ENCODE measurements at regions not wholly inside any gene's neighbourhood (a gene's known extent, or its start where the extent isn't known, plus 50 kb on each side); places are given as distances from the start of the nearest gene placed in this dataset.
"Not testable (repeated sequence)": the region's sequence is repeated elsewhere in the genome, so short reads cannot be mapped to it uniquely, and the experiment has no call there.

GRCh38 chr4:145293658-145294057 lies 113.3 kb upstream of the OTUD4 start:
- DNase-seq, result no peak

DNA sequence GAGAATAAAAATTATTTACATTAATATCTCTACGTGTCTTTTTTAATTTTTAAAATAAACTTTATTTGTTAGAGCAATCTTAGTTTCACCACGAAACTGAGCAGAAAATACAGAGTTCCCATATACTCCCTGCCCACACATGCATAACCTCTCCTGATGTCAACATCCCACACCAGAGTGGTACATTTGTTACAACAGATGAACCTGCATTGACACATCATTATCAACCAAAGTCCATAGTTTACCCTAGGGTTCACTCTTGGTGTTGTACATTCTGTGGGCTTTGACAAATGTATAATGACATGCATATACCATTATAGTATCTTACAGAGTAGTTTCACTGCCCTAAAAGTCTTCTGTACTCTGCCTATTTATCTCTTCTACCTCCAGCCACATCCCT lies 110.6 kb upstream of the OTUD4 start:
- no peak for DNase-seq

GRCh38 chr4:145289403-145290076 lies 109.2 kb upstream of the OTUD4 start:
- no peak for DNase-seq

DNA sequence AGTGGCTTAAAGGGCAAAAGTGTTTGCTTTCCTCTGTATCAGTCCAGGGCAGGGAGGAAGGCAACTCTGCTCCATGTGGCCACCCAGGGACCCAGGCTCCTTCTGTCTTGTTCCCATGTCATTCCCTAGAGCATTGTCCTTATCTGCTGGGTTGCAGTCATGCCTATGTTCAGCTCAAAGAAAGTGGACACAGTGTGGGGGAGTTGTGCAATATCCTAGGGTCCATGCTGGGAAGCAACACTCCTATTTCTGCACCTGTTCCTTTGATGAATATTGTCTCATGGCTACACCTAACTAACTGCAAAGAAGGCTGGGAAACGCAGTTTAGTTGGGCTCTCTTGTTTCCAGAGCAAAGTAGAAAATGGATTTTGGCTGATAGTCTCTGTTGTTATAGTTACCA lies 107.0 kb upstream of the OTUD4 start:
- no peak for DNase-seq

DNA sequence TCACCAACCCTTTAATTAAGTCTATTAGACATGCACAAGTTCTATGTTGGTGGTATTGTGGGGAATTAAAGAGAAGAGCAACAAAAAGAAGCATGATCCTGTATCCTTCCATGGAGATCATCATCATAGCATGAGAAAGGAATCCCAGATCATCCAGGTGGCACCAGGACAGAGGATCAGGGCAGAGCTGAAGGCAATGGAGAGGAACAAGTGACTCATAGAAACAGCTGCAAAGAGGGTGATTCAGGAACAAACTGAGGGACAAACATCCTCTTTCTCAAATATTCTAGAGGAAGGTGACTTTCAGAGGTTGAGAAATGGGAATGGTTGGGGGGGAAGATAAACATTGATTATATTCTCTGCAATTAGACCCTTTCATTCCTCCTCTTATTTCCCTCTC lies 105.5 kb upstream of the OTUD4 start:
- DNase-seq, result no peak

DNA sequence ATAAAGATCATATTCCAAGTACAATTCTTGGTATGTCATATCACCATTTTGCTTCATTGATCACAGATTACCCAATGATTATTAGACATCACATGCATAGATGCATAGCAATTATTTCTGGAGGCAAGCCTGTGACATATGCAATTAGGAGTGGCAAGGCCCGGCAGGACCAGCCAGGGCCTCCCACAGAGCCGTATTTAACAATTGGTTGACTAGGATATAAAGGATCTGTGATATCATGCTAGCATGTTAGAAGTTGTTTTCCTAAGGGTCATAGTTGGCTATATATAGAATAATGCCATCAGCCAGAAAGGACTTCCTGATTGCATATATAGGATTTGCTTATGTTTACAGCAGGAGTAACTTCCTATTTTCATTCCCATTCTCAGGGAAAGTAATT lies 103.5 kb upstream of the OTUD4 start:
- no peak for DNase-seq

DNA sequence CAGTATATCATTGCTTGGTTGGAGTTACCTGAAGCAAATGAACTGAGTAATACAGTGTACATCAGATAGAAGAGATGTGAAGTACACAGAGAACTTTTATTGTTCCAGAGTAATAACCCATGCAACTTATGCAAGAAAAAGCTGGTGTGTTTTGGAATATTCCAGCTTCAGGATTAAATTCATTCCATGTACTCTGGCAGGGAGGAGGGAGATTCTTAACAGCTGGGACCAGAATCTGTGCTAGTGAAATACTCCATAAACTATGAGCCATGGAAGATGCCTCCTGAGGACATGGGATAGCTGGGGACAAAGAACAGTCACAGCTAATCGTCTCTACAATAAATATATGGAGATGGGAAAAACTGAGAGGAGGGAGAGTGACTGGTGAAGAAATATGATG lies 101.6 kb upstream of the OTUD4 start:
- no peak for DNase-seq

- no peak for DNase-seq
Observed at GRCh38 chr4:145281224-145281623, 100.8 kb upstream of the OTUD4 start.

- no peak for DNase-seq
Observed at GRCh38 chr4:145280541-145280940, 100.2 kb upstream of the OTUD4 start.

DNA sequence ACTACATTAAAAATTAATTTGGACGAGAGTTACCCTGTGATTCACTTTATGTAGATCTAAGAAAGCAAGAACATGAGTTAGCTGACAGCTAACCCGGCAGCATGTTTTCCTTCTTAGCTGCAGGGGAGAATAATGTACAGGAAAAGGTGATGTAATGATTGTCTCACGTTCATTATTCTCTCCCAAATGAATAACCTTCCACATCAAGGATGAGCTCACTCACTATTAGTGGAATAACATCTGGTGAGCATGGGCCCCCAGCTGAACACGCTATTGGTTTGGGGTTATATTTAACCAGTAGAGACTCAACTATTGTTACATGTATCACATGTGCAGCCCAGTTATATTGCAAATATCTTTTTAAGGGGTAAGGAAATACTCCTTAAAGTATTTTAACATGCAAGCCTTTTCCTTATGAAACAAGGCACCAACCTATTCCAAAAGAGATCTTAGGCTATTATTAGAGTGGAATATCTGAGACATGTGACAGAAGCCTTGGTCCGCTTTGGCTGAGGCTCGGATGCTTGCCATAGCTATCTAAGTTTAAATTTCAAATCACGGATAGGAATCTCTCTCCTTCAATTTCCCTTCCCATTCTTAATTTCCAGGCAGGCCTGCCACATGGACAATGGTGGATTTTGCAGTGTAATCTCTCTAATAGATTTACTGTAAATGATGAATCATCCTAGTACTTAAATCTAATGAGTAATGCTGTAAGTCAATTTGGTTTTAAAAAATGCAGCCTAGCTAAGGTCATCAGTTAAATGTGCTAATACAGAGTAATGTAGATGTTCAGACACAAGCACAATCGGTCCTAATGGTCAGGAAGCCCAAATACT lies 99.0 kb upstream of the OTUD4 start:
- no peak for DNase-seq

DNA sequence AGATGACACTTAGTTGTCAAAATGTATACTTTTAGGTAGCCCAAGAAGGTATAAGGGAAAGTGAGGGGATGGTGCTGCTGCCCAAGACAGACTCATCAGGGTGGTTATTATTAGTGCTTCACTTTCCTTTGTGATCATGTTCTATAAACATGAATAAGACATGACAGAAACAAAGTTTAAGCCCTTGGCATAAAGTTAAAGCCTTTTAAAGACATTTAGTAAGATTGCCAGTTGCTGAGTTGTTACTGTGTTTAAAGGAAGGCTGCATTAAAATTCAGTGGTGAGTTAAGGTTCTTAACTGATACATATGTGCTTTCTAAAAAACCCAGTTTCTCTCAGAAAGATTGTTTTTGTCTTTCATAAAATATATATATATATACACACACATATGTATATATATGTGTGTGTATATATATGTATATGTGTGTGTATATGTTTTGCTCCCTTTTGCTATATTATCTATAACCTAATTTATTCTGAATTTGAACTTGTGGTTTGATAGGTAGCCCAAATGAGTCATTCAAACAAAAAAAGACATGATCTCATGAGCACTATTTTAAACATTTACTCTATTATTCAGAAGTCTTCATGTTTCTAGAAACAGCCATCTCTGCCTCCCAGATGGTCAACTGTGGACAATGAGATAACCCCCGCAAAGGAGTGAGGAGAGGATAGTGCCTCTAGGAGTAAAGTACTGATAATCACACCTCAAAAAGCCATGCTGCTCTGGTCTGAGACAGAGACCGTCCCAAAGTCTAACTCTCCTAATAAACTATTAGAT lies 98.1 kb upstream of the OTUD4 start:
- no peak for DNase-seq

GRCh38 chr4:145277011-145277410 lies 96.6 kb upstream of the OTUD4 start:
- DNase-seq, result no peak

GRCh38 chr4:145276050-145276449 lies 95.7 kb upstream of the OTUD4 start:
- DNase-seq, result no peak

- DNase-seq, result no peak
Observed at GRCh38 chr4:145271194-145271593, 90.8 kb upstream of the OTUD4 start.

DNA sequence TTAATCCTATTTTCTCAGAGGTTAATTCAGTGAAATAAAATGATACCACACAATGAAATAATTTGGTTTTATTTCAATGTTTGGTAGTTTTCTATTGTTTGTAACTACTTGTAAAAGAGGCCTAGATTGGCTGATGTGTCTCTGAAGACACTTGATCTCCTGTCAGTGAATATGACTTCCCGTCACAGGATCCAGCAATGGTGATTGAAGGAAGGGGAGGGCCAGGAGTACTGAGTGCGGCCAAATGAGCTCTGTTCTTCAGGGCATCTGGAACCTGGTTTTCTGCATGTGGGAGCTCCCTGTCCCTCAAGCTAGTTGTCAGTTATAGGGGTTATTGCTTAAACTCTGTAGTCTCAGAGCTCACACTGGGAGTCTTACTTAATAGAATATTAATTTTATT lies 86.5 kb upstream of the OTUD4 start:
- no peak for DNase-seq

DNA sequence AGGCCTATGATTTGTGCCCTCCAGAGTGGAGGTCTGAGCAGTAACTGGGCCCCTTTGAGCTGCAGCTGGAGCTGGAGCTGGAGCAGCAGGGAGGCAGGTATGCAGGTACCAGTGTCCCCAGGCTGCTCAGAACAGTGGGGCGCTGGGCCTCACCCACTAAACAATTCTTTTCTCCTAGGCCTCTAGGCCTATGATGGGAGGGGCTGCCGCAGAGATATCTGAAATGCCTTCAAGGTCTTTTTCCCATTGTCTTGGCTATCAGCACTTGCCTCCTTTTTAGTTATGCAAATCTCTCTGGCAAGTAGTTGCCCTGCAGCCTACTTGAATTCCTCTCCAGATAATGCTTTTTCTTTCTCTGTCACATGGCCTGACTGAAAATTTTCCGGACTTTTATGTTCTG lies 79.7 kb upstream of the OTUD4 start:
- no peak for DNase-seq

DNA sequence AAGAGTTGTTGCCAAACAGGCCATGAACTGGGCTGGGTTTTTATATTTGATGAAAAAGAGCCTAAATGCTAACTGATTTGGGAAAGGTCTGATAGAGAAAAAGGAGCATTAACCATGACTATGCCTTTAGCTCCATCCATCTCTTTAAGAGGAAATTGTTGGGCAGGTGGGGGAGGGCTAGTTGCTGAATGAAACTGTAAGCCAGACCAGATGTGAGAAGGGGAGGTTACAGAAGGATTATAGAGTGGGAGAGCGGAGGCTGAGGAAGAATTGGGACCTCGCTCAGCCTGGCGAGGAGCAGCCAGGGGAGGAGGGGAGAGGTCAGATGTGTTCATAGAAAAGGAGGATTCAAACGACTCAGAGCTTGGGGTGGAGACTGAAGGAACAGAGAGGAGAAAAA lies 74.9 kb upstream of the OTUD4 start:
- DNase-seq, result not testable (repeated sequence)

DNA sequence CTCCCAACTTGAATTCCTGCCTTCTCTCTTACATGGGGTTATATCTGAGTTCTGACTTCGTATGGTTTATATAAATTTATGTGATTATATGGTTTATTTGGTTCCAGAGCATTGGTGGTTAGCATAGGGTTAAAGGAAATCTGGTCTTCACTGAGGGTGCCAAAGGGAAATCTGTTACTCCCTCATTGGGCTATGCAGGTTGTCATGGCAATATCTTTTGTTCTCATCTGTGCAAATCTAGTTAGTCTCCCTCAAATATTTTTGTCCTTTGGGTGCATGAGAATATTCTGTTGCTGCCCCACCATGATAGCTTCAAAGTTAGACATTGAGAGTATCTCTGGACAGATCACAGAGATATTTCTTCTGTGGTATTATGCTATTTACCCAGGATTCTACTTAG lies 71.8 kb upstream of the OTUD4 start:
- DNase-seq, result no peak

- DNase-seq, result no peak
Observed at GRCh38 chr4:145251391-145251790, 71.0 kb upstream of the OTUD4 start.

- DNase-seq, result no peak
Observed at GRCh38 chr4:145248971-145249370, 68.6 kb upstream of the OTUD4 start.

GRCh38 chr4:145248502-145248901 lies 68.1 kb upstream of the OTUD4 start:
- no peak for DNase-seq

DNA sequence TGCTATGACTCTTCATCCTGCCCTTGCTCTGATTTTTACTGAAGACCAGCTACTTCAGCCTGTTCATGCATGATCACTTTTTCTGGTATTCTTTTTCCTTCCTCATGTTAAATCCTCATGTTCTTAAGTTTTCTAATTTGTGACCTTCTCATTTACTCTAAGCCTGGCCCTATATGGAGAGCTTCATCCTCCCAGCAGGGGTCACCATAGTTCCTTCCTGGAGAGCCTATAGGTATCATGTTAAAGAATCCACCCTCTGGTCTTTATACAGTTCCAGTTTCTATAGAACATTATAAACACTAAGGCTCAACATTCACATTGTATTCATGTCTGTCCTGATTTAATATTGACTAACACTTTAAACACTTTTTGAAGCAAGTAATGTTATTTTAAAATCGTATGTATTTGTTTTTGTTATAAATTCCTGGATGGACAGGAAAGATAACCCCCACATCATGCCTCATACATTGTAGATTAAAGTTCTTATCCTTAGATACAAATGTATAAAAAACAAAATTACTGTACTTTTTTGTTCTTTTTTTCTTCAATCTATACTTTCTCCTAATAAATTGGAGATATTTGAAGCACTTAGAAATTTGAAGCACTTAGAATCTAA lies 53.8 kb upstream of the OTUD4 start:
- DNase-seq, result no peak

Measured in activated CD8-positive, alpha-beta memory T cell treated with anti-CD3 and anti-CD28 coated beads, Interleukin-2, amount 50 U/mL, for 48 hours (primary cell).